ENCODE measurements at regions not wholly inside any gene's neighbourhood (a gene's known extent, or its start where the extent isn't known, plus 50 kb on each side); places are given as distances from the start of the nearest gene placed in this dataset.

DNA sequence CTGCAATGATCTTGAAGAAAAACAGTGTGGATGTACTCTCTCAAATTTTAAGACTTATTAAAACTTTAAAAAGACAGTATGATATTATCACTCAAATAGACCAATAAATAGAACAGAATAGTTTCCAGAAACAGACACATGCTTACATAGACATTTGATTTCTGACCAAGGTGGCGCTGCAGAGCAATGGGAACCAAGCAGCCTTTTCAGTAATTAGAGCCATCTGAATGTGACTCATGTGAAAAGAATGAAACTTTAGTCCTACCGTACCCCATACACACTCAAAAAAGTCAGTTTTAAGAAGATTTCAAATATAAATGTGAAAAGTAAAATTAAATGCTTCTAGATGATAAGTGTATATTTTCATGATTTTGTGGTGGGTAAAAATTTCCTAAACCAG, 74.2 kb upstream of the MS4A8 start:
- CTCF ChIA-PET: no interaction called here
- no peak for DNase-seq (ENCODE audit: extremely low spot score)
- TF ChIP-seq SUZ12 (IDR thresholded peaks at IDR 0.05): no peak
- no peak for TF ChIP-seq FOXA1 (IDR thresholded peaks at IDR 0.05)
- TF ChIP-seq LEF1 (IDR thresholded peaks at IDR 0.05; ENCODE audit: borderline replicate concordance): no peak
- POLR2A ChIA-PET: no interaction called here

DNA sequence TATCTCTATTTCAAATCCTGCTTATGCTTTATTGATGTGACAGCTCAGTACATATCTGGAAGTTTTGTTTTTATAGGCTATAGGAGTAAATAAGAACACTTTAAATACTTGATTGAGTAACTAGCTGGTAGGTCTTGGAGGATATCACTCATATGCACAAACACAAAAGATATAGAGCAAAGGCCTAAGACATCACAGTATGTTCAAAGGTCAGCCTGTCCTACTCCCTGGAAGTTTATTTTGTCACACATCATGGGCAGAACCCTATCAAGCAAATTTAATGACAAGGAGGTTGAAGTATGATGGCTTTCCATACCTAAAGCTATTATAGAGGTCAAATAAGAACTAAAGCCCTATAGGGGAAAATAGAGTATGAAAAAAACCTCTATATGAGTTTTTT, 70.0 kb upstream of the MS4A8 start:
- DNase-seq (ENCODE audit: extremely low spot score): no peak
- no peak for TF ChIP-seq TARDBP (IDR thresholded peaks at IDR 0.05)
- no peak for TF ChIP-seq L3MBTL2 (conservative IDR thresholded peaks at IDR 0.05)
- TF ChIP-seq FOXA1 (IDR thresholded peaks at IDR 0.05): no peak
- TF ChIP-seq ARNT (IDR thresholded peaks at IDR 0.05): no peak
- no peak for TF ChIP-seq CTBP1 (IDR thresholded peaks at IDR 0.05; ENCODE audit: borderline replicate concordance)
- no peak for TF ChIP-seq ELF4 (IDR thresholded peaks at IDR 0.05)
- TF ChIP-seq HDGF (IDR thresholded peaks at IDR 0.05; ENCODE audit: borderline replicate concordance): no peak
- no peak for TF ChIP-seq LEF1 (IDR thresholded peaks at IDR 0.05; ENCODE audit: borderline replicate concordance)
- TF ChIP-seq FOXM1 (IDR thresholded peaks at IDR 0.05; ENCODE audit: borderline replicate concordance): no peak
- no peak for TF ChIP-seq NFRKB (IDR thresholded peaks at IDR 0.05)
- TF ChIP-seq, protein P1, sequence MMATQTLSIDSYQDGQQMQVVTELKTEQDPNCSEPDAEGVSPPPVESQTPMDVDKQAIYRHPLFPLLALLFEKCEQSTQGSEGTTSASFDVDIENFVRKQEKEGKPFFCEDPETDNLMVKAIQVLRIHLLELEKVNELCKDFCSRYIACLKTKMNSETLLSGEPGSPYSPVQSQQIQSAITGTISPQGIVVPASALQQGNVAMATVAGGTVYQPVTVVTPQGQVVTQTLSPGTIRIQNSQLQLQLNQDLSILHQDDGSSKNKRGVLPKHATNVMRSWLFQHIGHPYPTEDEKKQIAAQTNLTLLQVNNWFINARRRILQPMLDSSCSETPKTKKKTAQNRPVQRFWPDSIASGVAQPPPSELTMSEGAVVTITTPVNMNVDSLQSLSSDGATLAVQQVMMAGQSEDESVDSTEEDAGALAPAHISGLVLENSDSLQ (IDR thresholded peaks at IDR 0.05): no peak
- TF ChIP-seq BHLHE40 (IDR thresholded peaks at IDR 0.05; ENCODE audit: borderline replicate concordance): no peak
- TF ChIP-seq FOXK2 (IDR thresholded peaks at IDR 0.05): no peak
- TF ChIP-seq SUZ12 (IDR thresholded peaks at IDR 0.05): no peak
- no peak for TF ChIP-seq ZNF384 (IDR thresholded peaks at IDR 0.05)
- no peak for TF ChIP-seq SP1 (IDR thresholded peaks at IDR 0.05)
- ChIA-PET POLR2A (no interaction called here), CTCF (no interaction called here)

DNA sequence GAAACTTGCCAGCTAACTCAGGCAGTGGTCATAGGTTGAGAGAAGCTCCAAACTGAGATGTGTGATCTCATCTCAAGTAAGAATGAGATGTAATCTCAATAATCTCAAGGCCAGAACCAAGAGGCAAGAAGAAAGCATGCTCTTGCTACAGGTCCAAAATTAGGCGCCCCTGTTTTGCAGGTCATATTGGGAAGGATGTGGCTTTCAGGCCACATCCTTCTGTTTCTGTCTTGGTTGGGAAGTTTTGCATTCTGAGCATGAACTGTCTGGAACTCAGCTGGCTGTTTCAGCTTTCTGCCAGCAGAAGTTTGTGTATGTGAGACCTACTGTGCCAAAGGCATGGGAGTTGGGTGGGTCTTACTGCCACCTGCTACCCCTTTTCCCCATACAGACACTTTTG, 67.5 kb upstream of the MS4A8 start:
- CTCF ChIA-PET: interaction anchor here (0.7 kb wide), 1 partner anchor 366 kb away, joined by 4 read pairs; no protein-coding TSS in a partner anchor
- POLR2A ChIA-PET: no interaction called here
- TF ChIP-seq ARNT (IDR thresholded peaks at IDR 0.05): no peak
- no peak for TF ChIP-seq FOXA1 (IDR thresholded peaks at IDR 0.05)
- TF ChIP-seq ZNF384 (IDR thresholded peaks at IDR 0.05): no peak
- TF ChIP-seq SUZ12 (IDR thresholded peaks at IDR 0.05): no peak
- no peak for TF ChIP-seq L3MBTL2 (conservative IDR thresholded peaks at IDR 0.05)
- no peak for TF ChIP-seq FOXK2 (IDR thresholded peaks at IDR 0.05)
- no peak for TF ChIP-seq ELF4 (IDR thresholded peaks at IDR 0.05)
- TF ChIP-seq SP1 (IDR thresholded peaks at IDR 0.05): no peak
- no peak for TF ChIP-seq BHLHE40 (IDR thresholded peaks at IDR 0.05; ENCODE audit: borderline replicate concordance)
- TF ChIP-seq LEF1 (IDR thresholded peaks at IDR 0.05; ENCODE audit: borderline replicate concordance): no peak
- TF ChIP-seq FOXM1 (IDR thresholded peaks at IDR 0.05; ENCODE audit: borderline replicate concordance): no peak
- TF ChIP-seq NFRKB (IDR thresholded peaks at IDR 0.05): no peak
- no peak for DNase-seq (ENCODE audit: extremely low spot score)

DNA sequence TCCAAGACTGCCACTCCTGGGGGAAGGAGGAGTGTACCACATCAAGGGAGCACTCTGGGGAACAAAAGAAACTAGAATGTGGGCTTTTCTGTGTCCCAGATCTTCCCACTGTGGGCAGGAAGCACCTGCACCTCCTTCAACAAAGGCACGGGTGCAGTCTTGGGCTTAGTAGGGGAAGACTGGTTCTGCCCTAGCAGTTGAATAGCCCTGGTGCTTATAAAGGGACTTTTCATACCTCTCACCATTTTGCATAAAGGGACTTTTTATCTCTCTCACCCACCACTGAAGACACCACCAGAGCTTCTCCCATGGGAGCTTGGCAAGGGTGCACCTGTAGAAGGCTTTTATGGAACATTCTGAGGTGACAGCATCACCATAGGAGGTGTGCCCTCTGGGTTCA, 65.8 kb upstream of the MS4A8 start:
- TF ChIP-seq CTBP1 (IDR thresholded peaks at IDR 0.05; ENCODE audit: borderline replicate concordance) (no peak), FOXK2 (IDR thresholded peaks at IDR 0.05) (no peak), ZNF384 (IDR thresholded peaks at IDR 0.05) (no peak), SP1 (IDR thresholded peaks at IDR 0.05) (no peak), FOXA1 (IDR thresholded peaks at IDR 0.05) (no peak), ELF4 (IDR thresholded peaks at IDR 0.05) (no peak), TARDBP (IDR thresholded peaks at IDR 0.05) (no peak), LEF1 (IDR thresholded peaks at IDR 0.05; ENCODE audit: borderline replicate concordance) (no peak), ARNT (IDR thresholded peaks at IDR 0.05) (no peak), HDGF (IDR thresholded peaks at IDR 0.05; ENCODE audit: borderline replicate concordance) (no peak), NFRKB (IDR thresholded peaks at IDR 0.05) (no peak), FOXM1 (IDR thresholded peaks at IDR 0.05; ENCODE audit: borderline replicate concordance) (no peak)
- TF ChIP-seq, protein P1 (IDR thresholded peaks at IDR 0.05): no peak
- CTCF ChIA-PET: no interaction called here
- DNase-seq (ENCODE audit: extremely low spot score): no peak
- POLR2A ChIA-PET: no interaction called here

DNA sequence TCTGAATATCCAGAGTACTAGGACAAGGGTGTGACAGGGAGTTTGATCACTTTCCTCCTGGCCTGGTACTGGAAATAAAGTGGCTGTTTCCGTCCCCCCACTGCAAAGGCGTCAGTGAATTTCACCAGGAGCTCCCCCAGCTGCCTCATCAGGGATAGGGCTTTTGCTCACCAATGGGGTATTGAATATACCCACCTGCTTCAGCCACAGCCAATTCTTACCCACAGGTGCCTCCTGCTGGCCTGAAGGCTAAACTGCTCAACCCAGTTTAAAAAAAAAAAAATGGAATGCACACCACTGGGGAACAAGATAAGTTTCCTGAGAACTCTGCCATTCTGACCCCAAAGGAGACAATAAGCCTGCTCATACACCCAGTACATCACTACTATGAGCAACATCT, 65.3 kb upstream of the MS4A8 start:
- ChIA-PET POLR2A (no interaction called here), CTCF (no interaction called here)
- TF ChIP-seq NFRKB (IDR thresholded peaks at IDR 0.05) (no peak), ZNF384 (IDR thresholded peaks at IDR 0.05) (no peak), HDGF (IDR thresholded peaks at IDR 0.05; ENCODE audit: borderline replicate concordance) (no peak), ARNT (IDR thresholded peaks at IDR 0.05) (no peak), ELF4 (IDR thresholded peaks at IDR 0.05) (no peak), SUZ12 (IDR thresholded peaks at IDR 0.05) (no peak), TARDBP (IDR thresholded peaks at IDR 0.05) (no peak), CTBP1 (IDR thresholded peaks at IDR 0.05; ENCODE audit: borderline replicate concordance) (no peak), SP1 (IDR thresholded peaks at IDR 0.05) (no peak)
- peak; percentile 10 for DNase-seq (ENCODE audit: extremely low spot score)

DNA sequence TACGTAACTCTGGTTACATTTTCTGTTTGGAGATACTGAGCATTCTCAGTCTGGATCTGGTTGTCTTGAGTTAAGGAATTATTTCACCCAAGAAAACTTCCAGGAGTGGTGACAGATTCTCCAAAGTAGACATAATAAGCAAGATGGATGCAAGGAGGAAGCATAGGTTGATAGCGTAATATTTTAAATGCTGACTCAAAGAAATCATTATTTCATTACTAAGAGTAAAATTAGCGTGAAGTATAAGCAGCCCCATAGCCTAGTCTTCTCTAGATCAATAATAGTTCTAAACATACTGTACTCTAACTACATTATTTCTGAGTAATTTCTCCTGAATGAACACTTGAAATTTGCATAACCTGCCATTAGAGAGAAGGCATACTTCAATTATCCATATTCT, 57.5 kb upstream of the MS4A8 start:
- TF ChIP-seq BHLHE40 (IDR thresholded peaks at IDR 0.05; ENCODE audit: borderline replicate concordance) (no peak), LEF1 (IDR thresholded peaks at IDR 0.05; ENCODE audit: borderline replicate concordance) (no peak), TARDBP (IDR thresholded peaks at IDR 0.05) (no peak), NFRKB (IDR thresholded peaks at IDR 0.05) (no peak), SUZ12 (IDR thresholded peaks at IDR 0.05) (no peak), ELF4 (IDR thresholded peaks at IDR 0.05) (no peak), ZNF384 (IDR thresholded peaks at IDR 0.05) (no peak), ARNT (IDR thresholded peaks at IDR 0.05) (no peak), FOXA1 (IDR thresholded peaks at IDR 0.05) (no peak), FOXK2 (IDR thresholded peaks at IDR 0.05) (no peak)
- TF ChIP-seq, protein P1 (IDR thresholded peaks at IDR 0.05): no peak
- CTCF ChIA-PET: no interaction called here
- POLR2A ChIA-PET: no interaction called here
- DNase-seq (ENCODE audit: extremely low spot score): no peak

DNA sequence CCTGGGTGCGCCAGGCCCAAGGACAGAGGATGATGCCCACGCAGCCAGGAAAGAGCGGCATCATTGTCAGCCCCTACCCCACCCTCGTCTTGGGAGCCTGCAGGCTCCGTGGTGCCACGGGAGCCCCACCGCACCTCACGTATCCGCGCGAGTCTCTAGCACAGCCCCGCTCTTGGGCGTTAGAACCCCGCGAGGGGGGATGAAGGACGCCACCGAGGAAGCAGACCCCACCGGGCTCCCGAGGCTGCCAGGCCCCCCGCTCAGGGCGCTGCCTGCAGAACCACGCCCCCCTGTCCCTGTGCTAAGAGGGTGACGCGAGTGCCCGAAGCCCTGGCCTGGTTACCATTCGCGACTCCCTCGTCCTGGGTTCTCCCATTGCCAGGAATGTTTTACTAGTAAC, 52.3 kb upstream of the MS4A8 start:
- ChIA-PET CTCF (no interaction called here), POLR2A (no interaction called here)
- no peak for DNase-seq (ENCODE audit: extremely low spot score)
- TF ChIP-seq SUZ12 (IDR thresholded peaks at IDR 0.05): no peak
